Caco-2 (cell line): ENCODE measurements at regions not wholly inside any gene's neighbourhood (a gene's known extent, or its start where the extent isn't known, plus 50 kb on each side); places are given as distances from the start of the nearest gene placed in this dataset.

Source experiments
- BruUV-seq: library from RNA; stranded (reverse); fragments of 400-500 nt; replicated peaks from 2 replicates; lab custom pipeline; 2021; lab: Mats Ljungman, UMichigan
- CTCF ChIA-PET: fragments of 300-600 bp; sonication (Branson Sonifier 250); formaldehyde crosslinking; loops from one replicate; lab custom pipeline; 2022; ENCODE audit warnings: antibody characterized with exemption; lab: Charles Lee
- POLR2A ChIA-PET: fragments of 300-600 bp; sonication (Branson Sonifier 250); formaldehyde crosslinking; loops from one replicate; lab custom pipeline; 2022; ENCODE audit warnings: antibody characterized with exemption; lab: Charles Lee
- DNase-seq, 2 experiments: peaks; one replicate each; pipeline versions ENCODE4 v3.0.0 to v3.0.0-alpha.2; 2020 to 2022
- H3K27me3 ChIP-seq: replicated peaks from 2 replicates; pipeline ENCODE4 v1.6.0; 2011; ENCODE audit warnings: low read length; ENCODE audit not compliant: control insufficient read depth, insufficient read depth
- H3K36me3 ChIP-seq: 2 replicates; pipeline ENCODE4 v1.5.1; 2011; ENCODE audit warnings: low read length; ENCODE audit not compliant: control insufficient read depth, insufficient read depth
- H3K4me1 ChIP-seq: fragments of 250-450 bp; sonication (Bioruptor Pico); 2 replicates; pipeline ENCODE4 v1.5.1; 2020; ENCODE audit warnings: mild to moderate bottlenecking
- H3K4me3 ChIP-seq: 2 replicates; pipeline ENCODE4 v1.5.1; 2011; ENCODE audit warnings: low read depth, mild to moderate bottlenecking, control low read depth, low read length
- H3K9me3 ChIP-seq: fragments of 250-450 bp; sonication (Bioruptor Pico); 2 replicates; pipeline ENCODE4 v1.5.1; 2020; ENCODE audit warnings: mild to moderate bottlenecking, moderate library complexity
- H3K27ac Mint-ChIP-seq: one replicate; pipeline ENCODE4 v1.8.0; 2022; ENCODE audit warnings: mixed read lengths; ENCODE audit not compliant: unreplicated experiment
- H3K27me3 Mint-ChIP-seq: one replicate; pipeline ENCODE4 v1.8.0; 2022; ENCODE audit warnings: mixed read lengths; ENCODE audit not compliant: insufficient read depth, unreplicated experiment
- H3K36me3 Mint-ChIP-seq: one replicate; pipeline ENCODE4 v1.8.0; 2022; ENCODE audit warnings: mild to moderate bottlenecking, mixed read lengths; ENCODE audit not compliant: insufficient read depth, unreplicated experiment
- H3K4me1 Mint-ChIP-seq: one replicate; pipeline ENCODE4 v1.8.0; 2022; ENCODE audit warnings: low read depth, mixed read lengths; ENCODE audit not compliant: unreplicated experiment
- H3K4me3 Mint-ChIP-seq: one replicate; pipeline ENCODE4 v1.8.0; 2022; ENCODE audit warnings: mild to moderate bottlenecking, moderate library complexity, mixed read lengths; ENCODE audit not compliant: unreplicated experiment
- H3K9me3 Mint-ChIP-seq: one replicate; pipeline ENCODE4 v1.8.0; 2022; ENCODE audit warnings: mixed read lengths; ENCODE audit not compliant: unreplicated experiment
- intact Hi-C: fragments of 100-400 bp; cut with micrococcal nuclease; formaldehyde crosslinking; loops from one replicate; pipeline ENCODE4 v1.10.0; 2022; ENCODE audit not compliant: unreplicated experiment
- TF ChIP-seq, protein P1 (sequence below), 2 experiments: fragments of 200-600 bp in 1 of 2; IDR thresholded peaks; 1 replicate in 1 of 2; 2 replicates in 1 of 2; pipeline versions ENCODE4 v1.5.1 to v1.8.0; 2011 to 2022; ENCODE audit warnings: antibody characterized with exemption in 1 of 2, control low read depth in 1 of 2, inconsistent platforms in 1 of 2, low read depth in 1 of 2, low read length in 1 of 2, mild to moderate bottlenecking in 1 of 2, moderate library complexity in 1 of 2; ENCODE audit not compliant: insufficient read depth in 1 of 2, severe bottlenecking in 1 of 2, unreplicated experiment in 1 of 2

DNA sequence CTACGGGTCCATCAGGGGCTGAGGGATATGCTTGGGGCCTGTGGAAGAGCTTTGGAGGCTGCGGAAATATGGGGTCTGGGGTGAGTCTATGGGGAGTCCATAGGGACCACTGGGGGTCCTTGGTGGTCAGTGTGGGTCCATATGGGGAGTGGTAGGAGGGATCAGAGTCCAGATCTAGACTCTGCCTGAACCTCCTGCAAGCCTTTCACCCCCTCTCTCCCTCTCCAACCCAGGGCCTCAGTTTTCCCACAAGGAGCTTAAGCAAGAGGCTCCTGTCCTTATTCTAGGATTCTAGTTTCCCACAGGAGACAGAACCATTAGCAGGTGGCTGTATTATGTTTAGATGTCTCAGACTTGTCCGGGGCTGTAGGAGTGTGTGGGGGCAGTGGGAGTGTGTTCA lies 161.9 kb upstream of the TSHZ3 start:
- Mint-ChIP-seq H3K4me3 (no peak overlapping the region), H3K36me3 (no peaks in the 10 kb centered on the region), H3K27me3 (peaks cover 2% of the 10 kb centered on the region), H3K27ac (no peak overlapping the region), H3K9me3 (no peaks in the 10 kb centered on the region), H3K4me1 (no peaks in the 10 kb centered on the region)
- H3K4me3 ChIP-seq, result no peak overlapping the region
- TF ChIP-seq, protein P1, sequence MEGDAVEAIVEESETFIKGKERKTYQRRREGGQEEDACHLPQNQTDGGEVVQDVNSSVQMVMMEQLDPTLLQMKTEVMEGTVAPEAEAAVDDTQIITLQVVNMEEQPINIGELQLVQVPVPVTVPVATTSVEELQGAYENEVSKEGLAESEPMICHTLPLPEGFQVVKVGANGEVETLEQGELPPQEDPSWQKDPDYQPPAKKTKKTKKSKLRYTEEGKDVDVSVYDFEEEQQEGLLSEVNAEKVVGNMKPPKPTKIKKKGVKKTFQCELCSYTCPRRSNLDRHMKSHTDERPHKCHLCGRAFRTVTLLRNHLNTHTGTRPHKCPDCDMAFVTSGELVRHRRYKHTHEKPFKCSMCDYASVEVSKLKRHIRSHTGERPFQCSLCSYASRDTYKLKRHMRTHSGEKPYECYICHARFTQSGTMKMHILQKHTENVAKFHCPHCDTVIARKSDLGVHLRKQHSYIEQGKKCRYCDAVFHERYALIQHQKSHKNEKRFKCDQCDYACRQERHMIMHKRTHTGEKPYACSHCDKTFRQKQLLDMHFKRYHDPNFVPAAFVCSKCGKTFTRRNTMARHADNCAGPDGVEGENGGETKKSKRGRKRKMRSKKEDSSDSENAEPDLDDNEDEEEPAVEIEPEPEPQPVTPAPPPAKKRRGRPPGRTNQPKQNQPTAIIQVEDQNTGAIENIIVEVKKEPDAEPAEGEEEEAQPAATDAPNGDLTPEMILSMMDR (IDR thresholded peaks at IDR 0.05; ENCODE audit: insufficient read depth in 1 of 2, low read depth in 1 of 2, low read length in 1 of 2, severe bottlenecking in 1 of 2, unreplicated experiment in 1 of 2), result no peak
- CTCF ChIA-PET, result no interaction called here
- intact Hi-C loops, result no loop called here
- peaks cover 5% of the 10 kb centered on the region; the same call in 1 of the 2 replicates for H3K9me3 ChIP-seq
- H3K4me1 ChIP-seq, result no peaks in the 10 kb centered on the region
- H3K27me3 ChIP-seq, result no peaks in the 10 kb centered on the region
- POLR2A ChIA-PET, result no interaction called here
- H3K36me3 ChIP-seq, result no peaks in the 10 kb centered on the region
- BruUV-seq, result no TSS peak
- DNase-seq, result no peak

DNA sequence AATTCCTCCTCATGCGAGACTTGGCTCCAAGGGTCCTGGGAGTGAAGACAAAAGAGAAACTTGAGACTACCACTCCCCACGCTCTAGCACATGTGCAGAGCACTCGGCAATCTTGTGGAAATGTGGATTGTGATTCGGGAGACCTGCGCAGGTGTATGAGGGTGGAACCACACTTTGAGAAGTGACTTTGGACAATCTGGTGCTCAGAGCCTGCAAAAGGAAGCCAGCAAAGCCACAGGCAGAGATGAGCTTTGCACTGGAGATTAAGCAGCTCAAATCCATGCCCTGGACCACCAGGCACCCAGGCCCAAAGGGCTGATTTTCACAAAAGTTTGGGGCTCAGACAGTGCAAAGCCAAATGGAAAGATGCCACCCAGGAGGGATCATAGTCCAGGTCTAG lies 162.5 kb upstream of the TSHZ3 start:
- H3K4me1 ChIP-seq, result no peaks in the 10 kb centered on the region
- intact Hi-C loops, result no loop called here
- Mint-ChIP-seq H3K4me1 (no peaks in the 10 kb centered on the region), H3K9me3 (no peaks in the 10 kb centered on the region), H3K36me3 (no peaks in the 10 kb centered on the region), H3K27ac (no peak overlapping the region), H3K27me3 (peaks cover 2% of the 10 kb centered on the region), H3K4me3 (no peak overlapping the region)
- CTCF ChIA-PET, result no interaction called here
- H3K27me3 ChIP-seq, result no peaks in the 10 kb centered on the region
- TF ChIP-seq, protein P1 (IDR thresholded peaks at IDR 0.05; ENCODE audit: insufficient read depth in 1 of 2, low read depth in 1 of 2, low read length in 1 of 2, severe bottlenecking in 1 of 2, unreplicated experiment in 1 of 2), result no peak
- POLR2A ChIA-PET, result no interaction called here
- H3K36me3 ChIP-seq, result no peaks in the 10 kb centered on the region
- no TSS peak for BruUV-seq
- no peak for DNase-seq
- H3K4me3 ChIP-seq, result no peak overlapping the region
- H3K9me3 ChIP-seq, result peaks cover 5% of the 10 kb centered on the region; the same call in 1 of the 2 replicates

DNA sequence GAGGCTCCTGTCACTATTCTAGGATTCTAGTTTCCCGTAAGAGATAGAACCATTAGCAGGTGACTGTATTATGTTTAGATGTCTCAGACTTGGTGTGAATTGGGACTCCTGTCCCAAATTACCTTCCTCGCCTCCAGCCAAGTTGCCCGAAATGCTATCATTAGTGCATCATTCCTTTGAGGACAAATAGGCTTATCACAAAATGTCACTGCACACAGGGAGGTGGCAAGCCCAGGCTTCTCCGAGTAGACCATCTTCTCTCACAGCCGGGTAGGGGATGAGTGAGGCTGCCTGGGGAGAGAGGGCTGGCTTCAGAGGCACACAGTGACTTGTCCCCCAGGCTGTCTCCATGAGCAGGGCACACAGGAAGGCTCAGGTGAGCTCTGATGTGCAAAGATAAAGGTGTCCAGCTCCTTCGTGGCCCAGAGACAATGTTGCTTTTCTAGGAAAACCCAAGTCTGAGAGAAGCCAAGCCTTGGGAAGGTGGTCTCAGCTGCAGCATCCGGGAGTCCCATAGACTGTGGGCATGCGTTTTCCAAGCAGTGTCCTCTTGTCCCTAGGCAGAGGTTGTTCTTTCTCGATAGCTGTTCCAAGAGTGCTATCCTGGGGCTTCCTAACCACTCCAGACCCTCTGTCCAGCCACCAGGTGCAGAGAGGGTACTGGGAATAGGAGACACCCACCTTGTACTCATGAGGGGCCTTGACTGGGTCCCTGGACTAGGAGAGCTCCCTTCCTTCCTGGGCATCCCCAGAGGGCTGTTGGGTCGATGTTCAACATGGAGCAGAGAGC lies 163.1 kb upstream of the TSHZ3 start:
- Mint-ChIP-seq H3K27me3 (peaks cover 2% of the 10 kb centered on the region), H3K4me1 (no peaks in the 10 kb centered on the region), H3K27ac (no peak overlapping the region), H3K9me3 (no peaks in the 10 kb centered on the region), H3K4me3 (no peak overlapping the region), H3K36me3 (no peaks in the 10 kb centered on the region)
- ChIA-PET POLR2A (no interaction called here), CTCF (no interaction called here)
- Histone ChIP-seq H3K4me3 (no peak overlapping the region), H3K4me1 (no peaks in the 10 kb centered on the region), H3K9me3 (peaks cover 5% of the 10 kb centered on the region; the same call in 1 of the 2 replicates), H3K27me3 (no peaks in the 10 kb centered on the region), H3K36me3 (no peaks in the 10 kb centered on the region)
- intact Hi-C loops, result no loop called here
- no peak for DNase-seq
- TF ChIP-seq, protein P1 (IDR thresholded peaks at IDR 0.05; ENCODE audit: insufficient read depth in 1 of 2, low read depth in 1 of 2, low read length in 1 of 2, severe bottlenecking in 1 of 2, unreplicated experiment in 1 of 2), result no peak
- BruUV-seq, result no TSS peak
